ENCODE measurements at regions not wholly inside any gene's neighbourhood (a gene's known extent, or its start where the extent isn't known, plus 50 kb on each side); places are given as distances from the start of the nearest gene placed in this dataset.

DNA sequence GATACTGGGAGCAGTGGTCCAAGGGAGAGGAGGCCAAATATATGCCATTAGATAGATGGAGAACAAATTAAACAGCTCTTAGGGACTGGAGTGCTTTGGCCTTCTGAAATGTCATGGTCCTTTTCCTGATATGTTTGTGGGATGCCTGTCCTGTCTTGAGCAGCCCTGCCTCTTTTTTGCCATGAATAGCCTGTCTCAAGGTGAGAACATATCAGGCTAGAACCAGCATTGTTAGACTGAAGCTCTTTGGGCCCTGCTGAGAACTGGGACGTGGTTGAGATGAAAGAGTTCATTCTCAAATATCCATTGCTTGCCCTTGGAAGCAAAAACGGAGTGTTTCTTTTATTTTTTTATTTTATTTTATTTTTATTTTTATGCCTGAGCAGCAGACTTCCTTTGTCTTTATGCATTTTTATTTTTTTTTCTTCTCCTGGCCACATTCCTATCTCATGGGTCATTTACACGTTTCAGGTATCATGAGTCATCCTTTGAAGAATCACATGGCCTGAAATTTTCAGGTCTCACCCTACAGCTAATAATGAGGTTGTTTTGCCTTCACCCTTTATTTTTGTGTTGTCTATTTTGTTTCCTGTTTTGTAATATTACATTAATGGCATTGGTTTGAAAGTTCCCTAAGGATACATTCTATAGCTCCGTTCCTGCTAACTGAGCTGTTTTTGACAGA is 371.4 kb downstream of the PSAT1 start:
- WGBS (ENCODE audit: insufficient coverage), result 69% methylated on average over 3 of the region's 4 CpGs
- TF ChIP-seq, protein P1, sequence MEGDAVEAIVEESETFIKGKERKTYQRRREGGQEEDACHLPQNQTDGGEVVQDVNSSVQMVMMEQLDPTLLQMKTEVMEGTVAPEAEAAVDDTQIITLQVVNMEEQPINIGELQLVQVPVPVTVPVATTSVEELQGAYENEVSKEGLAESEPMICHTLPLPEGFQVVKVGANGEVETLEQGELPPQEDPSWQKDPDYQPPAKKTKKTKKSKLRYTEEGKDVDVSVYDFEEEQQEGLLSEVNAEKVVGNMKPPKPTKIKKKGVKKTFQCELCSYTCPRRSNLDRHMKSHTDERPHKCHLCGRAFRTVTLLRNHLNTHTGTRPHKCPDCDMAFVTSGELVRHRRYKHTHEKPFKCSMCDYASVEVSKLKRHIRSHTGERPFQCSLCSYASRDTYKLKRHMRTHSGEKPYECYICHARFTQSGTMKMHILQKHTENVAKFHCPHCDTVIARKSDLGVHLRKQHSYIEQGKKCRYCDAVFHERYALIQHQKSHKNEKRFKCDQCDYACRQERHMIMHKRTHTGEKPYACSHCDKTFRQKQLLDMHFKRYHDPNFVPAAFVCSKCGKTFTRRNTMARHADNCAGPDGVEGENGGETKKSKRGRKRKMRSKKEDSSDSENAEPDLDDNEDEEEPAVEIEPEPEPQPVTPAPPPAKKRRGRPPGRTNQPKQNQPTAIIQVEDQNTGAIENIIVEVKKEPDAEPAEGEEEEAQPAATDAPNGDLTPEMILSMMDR (IDR thresholded peaks at IDR 0.05), result no peak
- H3K36me3 ChIP-seq (ENCODE audit: control insufficient read depth, insufficient read depth, low read length), result no peaks in the 10 kb centered on the region

DNA sequence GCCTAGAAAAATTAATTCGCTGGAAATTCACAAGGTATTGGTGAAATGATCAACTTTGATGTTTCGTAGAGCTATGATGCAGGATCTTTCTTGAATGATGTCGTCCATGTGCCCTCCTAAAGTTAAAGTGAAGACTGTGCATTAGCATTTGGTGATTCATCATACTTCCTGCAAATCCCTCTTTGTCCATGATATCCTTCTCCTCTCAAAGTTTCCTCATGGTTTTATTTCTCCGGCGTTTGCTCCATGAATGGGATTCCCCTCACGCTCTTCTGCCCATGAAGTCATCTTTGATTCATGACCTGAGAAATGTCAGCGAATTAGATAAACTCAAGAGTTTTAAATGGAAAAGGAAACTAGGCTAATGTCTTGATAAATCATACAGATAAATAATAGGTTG is 372.7 kb downstream of the PSAT1 start:
- DNase-seq, result no peak
- Mint-ChIP-seq H3K36me3 (no peaks in the 10 kb centered on the region), H3K9me3 (peaks cover 4% of the 10 kb centered on the region in 2 donors), H3K4me1 (no peaks in the 10 kb centered on the region), H3K27me3 (ENCODE audit: low read depth in 2 of 2) (no peaks in the 10 kb centered on the region), H3K4me3 (no peak overlapping the region), H3K27ac (no peak overlapping the region)
- Histone ChIP-seq H3K9me3 (ENCODE audit: control insufficient read depth, insufficient read depth, low read length) (no peaks in the 10 kb centered on the region), H3K27ac (ENCODE audit: low read length) (no peak overlapping the region), H3K4me1 (ENCODE audit: control insufficient read depth, insufficient read depth, low read length) (no peaks in the 10 kb centered on the region), H3K27me3 (ENCODE audit: control insufficient read depth, insufficient read depth, low read length) (no peaks in the 10 kb centered on the region), H3K4me3 (ENCODE audit: low read length) (no peak overlapping the region), H3K36me3 (ENCODE audit: control insufficient read depth, insufficient read depth, low read length) (no peaks in the 10 kb centered on the region)
- no peak for ATAC-seq
- 88% methylated on average over 7 of the region's 7 CpGs for WGBS (ENCODE audit: insufficient coverage)
- TF ChIP-seq, protein P1 (IDR thresholded peaks at IDR 0.05), result no peak
- intact Hi-C loops (cut with micrococcal nuclease), result no loop called here

More for the DNA sequence above, 371.4 kb downstream of the PSAT1 start:
- no peak overlapping the region for H3K4me3 Mint-ChIP-seq
- intact Hi-C loops (cut with micrococcal nuclease), result no loop called here
- Histone ChIP-seq H3K27me3 (ENCODE audit: control insufficient read depth, insufficient read depth, low read length) (no peaks in the 10 kb centered on the region), H3K9me3 (ENCODE audit: control insufficient read depth, insufficient read depth, low read length) (no peaks in the 10 kb centered on the region), H3K4me3 (ENCODE audit: low read length) (no peak overlapping the region), H3K4me1 (ENCODE audit: control insufficient read depth, insufficient read depth, low read length) (no peaks in the 10 kb centered on the region), H3K27ac (ENCODE audit: low read length) (no peak overlapping the region)
- ATAC-seq (no peak), DNase-seq (no peak)
- H3K27me3 Mint-ChIP-seq (ENCODE audit: low read depth in 2 of 2), result no peaks in the 10 kb centered on the region
- no peaks in the 10 kb centered on the region for H3K36me3 Mint-ChIP-seq
- no peak overlapping the region for H3K27ac Mint-ChIP-seq
- H3K4me1 Mint-ChIP-seq, result no peaks in the 10 kb centered on the region
- H3K9me3 Mint-ChIP-seq, result peaks cover 4% of the 10 kb centered on the region in 2 donors

DNA sequence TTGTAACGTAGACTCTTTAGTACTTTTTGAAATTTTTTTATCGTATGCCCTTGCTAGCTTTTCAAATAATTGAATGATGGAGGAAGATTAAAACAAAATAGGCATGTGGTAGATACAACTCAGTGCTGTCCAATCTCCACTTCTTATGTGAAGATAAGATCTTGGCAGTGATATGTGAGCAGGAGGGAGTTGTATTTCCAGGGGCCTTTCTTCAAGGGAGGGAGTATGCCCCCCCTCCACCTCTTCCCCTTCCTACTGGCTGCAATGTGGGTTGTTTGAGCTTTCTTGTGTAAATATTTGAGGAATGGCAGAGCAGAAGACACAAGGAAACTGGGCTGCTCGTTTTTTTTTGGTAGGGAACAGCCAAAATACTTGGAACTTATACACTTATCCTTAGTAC is 374.9 kb downstream of the PSAT1 start:
- H3K9me3 Mint-ChIP-seq, result peaks cover 4 to 5% of the 10 kb centered on the region in 2 donors
- DNase-seq (no peak), ATAC-seq (no peak)
- H3K27ac ChIP-seq (ENCODE audit: low read length), result no peak overlapping the region
- no peak overlapping the region for H3K27ac Mint-ChIP-seq
- no peaks in the 10 kb centered on the region for H3K27me3 ChIP-seq (ENCODE audit: control insufficient read depth, insufficient read depth, low read length)
- H3K4me3 ChIP-seq (ENCODE audit: low read length), result no peak overlapping the region
- H3K4me3 Mint-ChIP-seq, result no peak overlapping the region
- no peaks in the 10 kb centered on the region for H3K27me3 Mint-ChIP-seq (ENCODE audit: low read depth in 2 of 2)
- TF ChIP-seq, protein P1 (IDR thresholded peaks at IDR 0.05), result no peak
- no peaks in the 10 kb centered on the region for H3K4me1 ChIP-seq (ENCODE audit: control insufficient read depth, insufficient read depth, low read length)
- H3K9me3 ChIP-seq (ENCODE audit: control insufficient read depth, insufficient read depth, low read length), result no peaks in the 10 kb centered on the region
- no peaks in the 10 kb centered on the region for H3K36me3 ChIP-seq (ENCODE audit: control insufficient read depth, insufficient read depth, low read length)
- intact Hi-C loops (cut with micrococcal nuclease), result no loop called here
- 100% methylated on average over 2 of the region's 3 CpGs for WGBS (ENCODE audit: insufficient coverage)
- H3K36me3 Mint-ChIP-seq, result no peaks in the 10 kb centered on the region
- H3K4me1 Mint-ChIP-seq, result no peaks in the 10 kb centered on the region

DNA sequence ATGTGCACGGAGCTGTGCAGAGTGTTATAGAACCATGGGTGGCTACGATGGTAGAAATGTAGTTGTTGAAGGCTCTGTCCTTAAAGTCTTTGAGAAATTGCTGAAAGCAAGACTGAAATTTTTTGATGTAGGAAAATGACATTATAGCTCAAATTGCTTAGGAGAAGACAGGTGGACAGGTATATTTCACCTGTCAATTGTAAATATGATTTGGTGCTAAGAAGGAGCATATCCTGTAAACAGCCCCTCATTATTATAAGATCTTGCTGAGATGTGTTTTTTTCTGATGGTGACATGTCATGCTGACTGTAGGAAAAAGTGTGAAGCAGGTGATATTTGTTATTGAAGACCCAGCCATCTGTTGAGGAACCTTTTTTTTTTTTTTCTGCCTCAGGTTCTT is 377.9 kb downstream of the PSAT1 start:
- no peak overlapping the region for H3K4me3 ChIP-seq (ENCODE audit: low read length)
- no peak overlapping the region for H3K27ac ChIP-seq (ENCODE audit: low read length)
- no peaks in the 10 kb centered on the region for H3K4me1 ChIP-seq (ENCODE audit: control insufficient read depth, insufficient read depth, low read length)
- no peak for DNase-seq
- H3K27me3 Mint-ChIP-seq (ENCODE audit: low read depth in 2 of 2), result no peaks in the 10 kb centered on the region
- H3K36me3 Mint-ChIP-seq, result no peaks in the 10 kb centered on the region
- H3K9me3 ChIP-seq (ENCODE audit: control insufficient read depth, insufficient read depth, low read length), result no peaks in the 10 kb centered on the region
- no peaks in the 10 kb centered on the region for H3K27me3 ChIP-seq (ENCODE audit: control insufficient read depth, insufficient read depth, low read length)
- no peak overlapping the region for H3K27ac Mint-ChIP-seq
- H3K4me3 Mint-ChIP-seq, result no peak overlapping the region
- peaks cover 2 to 4% of the 10 kb centered on the region in 2 donors for H3K9me3 Mint-ChIP-seq
- no peaks in the 10 kb centered on the region for H3K4me1 Mint-ChIP-seq
- no peaks in the 10 kb centered on the region for H3K36me3 ChIP-seq (ENCODE audit: control insufficient read depth, insufficient read depth, low read length)
- intact Hi-C loops (cut with micrococcal nuclease), result no loop called here
- WGBS (ENCODE audit: insufficient coverage), result 97% methylated on average over 2 of the region's 2 CpGs
- no peak for ATAC-seq
- TF ChIP-seq, protein P1 (IDR thresholded peaks at IDR 0.05), result no peak
